ENCODE measurements at regions not wholly inside any gene's neighbourhood (a gene's known extent, or its start where the extent isn't known, plus 50 kb on each side); places are given as distances from the start of the nearest gene placed in this dataset.

DNA sequence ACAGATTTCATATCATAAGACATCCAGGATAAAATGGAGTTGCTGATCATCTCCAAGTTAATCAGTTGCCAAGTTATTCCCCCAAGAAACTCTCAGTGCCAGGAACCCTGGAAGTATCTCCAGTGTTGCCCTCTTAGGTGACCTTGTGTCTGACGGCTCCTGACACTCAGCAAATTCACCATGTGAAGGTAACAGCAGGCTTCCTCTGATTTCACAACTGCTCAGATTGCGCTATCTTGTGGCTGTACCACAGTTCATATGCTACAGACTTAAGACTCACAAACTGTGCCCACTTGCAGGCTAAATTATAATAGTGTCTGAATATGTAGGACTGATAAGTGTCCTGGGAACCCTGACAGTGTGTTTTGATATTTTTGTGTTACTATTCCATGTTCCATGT, 186.6 kb upstream of the OPRM1 start (continued):
- TF ChIP-seq, protein P1, sequence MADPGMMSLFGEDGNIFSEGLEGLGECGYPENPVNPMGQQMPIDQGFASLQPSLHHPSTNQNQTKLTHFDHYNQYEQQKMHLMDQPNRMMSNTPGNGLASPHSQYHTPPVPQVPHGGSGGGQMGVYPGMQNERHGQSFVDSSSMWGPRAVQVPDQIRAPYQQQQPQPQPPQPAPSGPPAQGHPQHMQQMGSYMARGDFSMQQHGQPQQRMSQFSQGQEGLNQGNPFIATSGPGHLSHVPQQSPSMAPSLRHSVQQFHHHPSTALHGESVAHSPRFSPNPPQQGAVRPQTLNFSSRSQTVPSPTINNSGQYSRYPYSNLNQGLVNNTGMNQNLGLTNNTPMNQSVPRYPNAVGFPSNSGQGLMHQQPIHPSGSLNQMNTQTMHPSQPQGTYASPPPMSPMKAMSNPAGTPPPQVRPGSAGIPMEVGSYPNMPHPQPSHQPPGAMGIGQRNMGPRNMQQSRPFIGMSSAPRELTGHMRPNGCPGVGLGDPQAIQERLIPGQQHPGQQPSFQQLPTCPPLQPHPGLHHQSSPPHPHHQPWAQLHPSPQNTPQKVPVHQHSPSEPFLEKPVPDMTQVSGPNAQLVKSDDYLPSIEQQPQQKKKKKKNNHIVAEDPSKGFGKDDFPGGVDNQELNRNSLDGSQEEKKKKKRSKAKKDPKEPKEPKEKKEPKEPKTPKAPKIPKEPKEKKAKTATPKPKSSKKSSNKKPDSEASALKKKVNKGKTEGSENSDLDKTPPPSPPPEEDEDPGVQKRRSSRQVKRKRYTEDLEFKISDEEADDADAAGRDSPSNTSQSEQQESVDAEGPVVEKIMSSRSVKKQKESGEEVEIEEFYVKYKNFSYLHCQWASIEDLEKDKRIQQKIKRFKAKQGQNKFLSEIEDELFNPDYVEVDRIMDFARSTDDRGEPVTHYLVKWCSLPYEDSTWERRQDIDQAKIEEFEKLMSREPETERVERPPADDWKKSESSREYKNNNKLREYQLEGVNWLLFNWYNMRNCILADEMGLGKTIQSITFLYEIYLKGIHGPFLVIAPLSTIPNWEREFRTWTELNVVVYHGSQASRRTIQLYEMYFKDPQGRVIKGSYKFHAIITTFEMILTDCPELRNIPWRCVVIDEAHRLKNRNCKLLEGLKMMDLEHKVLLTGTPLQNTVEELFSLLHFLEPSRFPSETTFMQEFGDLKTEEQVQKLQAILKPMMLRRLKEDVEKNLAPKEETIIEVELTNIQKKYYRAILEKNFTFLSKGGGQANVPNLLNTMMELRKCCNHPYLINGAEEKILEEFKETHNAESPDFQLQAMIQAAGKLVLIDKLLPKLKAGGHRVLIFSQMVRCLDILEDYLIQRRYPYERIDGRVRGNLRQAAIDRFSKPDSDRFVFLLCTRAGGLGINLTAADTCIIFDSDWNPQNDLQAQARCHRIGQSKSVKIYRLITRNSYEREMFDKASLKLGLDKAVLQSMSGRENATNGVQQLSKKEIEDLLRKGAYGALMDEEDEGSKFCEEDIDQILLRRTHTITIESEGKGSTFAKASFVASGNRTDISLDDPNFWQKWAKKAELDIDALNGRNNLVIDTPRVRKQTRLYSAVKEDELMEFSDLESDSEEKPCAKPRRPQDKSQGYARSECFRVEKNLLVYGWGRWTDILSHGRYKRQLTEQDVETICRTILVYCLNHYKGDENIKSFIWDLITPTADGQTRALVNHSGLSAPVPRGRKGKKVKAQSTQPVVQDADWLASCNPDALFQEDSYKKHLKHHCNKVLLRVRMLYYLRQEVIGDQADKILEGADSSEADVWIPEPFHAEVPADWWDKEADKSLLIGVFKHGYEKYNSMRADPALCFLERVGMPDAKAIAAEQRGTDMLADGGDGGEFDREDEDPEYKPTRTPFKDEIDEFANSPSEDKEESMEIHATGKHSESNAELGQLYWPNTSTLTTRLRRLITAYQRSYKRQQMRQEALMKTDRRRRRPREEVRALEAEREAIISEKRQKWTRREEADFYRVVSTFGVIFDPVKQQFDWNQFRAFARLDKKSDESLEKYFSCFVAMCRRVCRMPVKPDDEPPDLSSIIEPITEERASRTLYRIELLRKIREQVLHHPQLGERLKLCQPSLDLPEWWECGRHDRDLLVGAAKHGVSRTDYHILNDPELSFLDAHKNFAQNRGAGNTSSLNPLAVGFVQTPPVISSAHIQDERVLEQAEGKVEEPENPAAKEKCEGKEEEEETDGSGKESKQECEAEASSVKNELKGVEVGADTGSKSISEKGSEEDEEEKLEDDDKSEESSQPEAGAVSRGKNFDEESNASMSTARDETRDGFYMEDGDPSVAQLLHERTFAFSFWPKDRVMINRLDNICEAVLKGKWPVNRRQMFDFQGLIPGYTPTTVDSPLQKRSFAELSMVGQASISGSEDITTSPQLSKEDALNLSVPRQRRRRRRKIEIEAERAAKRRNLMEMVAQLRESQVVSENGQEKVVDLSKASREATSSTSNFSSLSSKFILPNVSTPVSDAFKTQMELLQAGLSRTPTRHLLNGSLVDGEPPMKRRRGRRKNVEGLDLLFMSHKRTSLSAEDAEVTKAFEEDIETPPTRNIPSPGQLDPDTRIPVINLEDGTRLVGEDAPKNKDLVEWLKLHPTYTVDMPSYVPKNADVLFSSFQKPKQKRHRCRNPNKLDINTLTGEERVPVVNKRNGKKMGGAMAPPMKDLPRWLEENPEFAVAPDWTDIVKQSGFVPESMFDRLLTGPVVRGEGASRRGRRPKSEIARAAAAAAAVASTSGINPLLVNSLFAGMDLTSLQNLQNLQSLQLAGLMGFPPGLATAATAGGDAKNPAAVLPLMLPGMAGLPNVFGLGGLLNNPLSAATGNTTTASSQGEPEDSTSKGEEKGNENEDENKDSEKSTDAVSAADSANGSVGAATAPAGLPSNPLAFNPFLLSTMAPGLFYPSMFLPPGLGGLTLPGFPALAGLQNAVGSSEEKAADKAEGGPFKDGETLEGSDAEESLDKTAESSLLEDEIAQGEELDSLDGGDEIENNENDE (IDR thresholded peaks at IDR 0.05; ENCODE audit: insufficient replicate concordance, low read length), result no peak
- TF ChIP-seq TCF12 (IDR thresholded peaks at IDR 0.05; ENCODE audit: low read depth, low read length) (no peak), SAP30 (IDR thresholded peaks at IDR 0.05; ENCODE audit: insufficient read depth, insufficient replicate concordance, low read length) (no peak), FOSL1 (IDR thresholded peaks at IDR 0.05; ENCODE audit: insufficient read depth, low read depth, low read length) (no peak)
